GM12865 (cell line): ENCODE measurements at regions not wholly inside any gene's neighbourhood (a gene's known extent, or its start where the extent isn't known, plus 50 kb on each side); places are given as distances from the start of the nearest gene placed in this dataset.

ENCODE experiments used
- DNase-seq: peaks from one replicate; pipeline ENCODE4 v3.0.0; 2010; ENCODE audit warnings: low read depth
- H3K4me3 ChIP-seq: 2 replicates; pipeline ENCODE4 v1.5.1; 2011; ENCODE audit warnings: mild to moderate bottlenecking, low read depth, low read length, control low read depth
- CTCF ChIP-seq: IDR thresholded peaks from 2 replicates; pipeline ENCODE4 v1.5.1; 2011; ENCODE audit warnings: low read length, control low read depth, low read depth, inconsistent platforms; ENCODE audit not compliant: insufficient read depth; ENCODE audit errors: missing control alignments

GRCh38 chr6:22149501-22150367, 147.1 kb downstream of the PRL start:
- DNase-seq = peak; percentile 57
- TF ChIP-seq CTCF = no peak
- H3K4me3 ChIP-seq = no peak overlapping the region

GRCh38 chr6:22150368-22151035, 146.3 kb downstream of the PRL start:
- H3K4me3 ChIP-seq = no peak overlapping the region
- DNase-seq = no peak
- TF ChIP-seq CTCF = no peak

- no peak for DNase-seq
- no peak overlapping the region for H3K4me3 ChIP-seq
- no peak for TF ChIP-seq CTCF
These were observed 144.9 kb downstream of the PRL start for GRCh38 chr6:22151892-22152291.

GRCh38 chr6:22152841-22153240, 144.0 kb downstream of the PRL start:
- no peak for TF ChIP-seq CTCF
- H3K4me3 ChIP-seq = no peak overlapping the region
- DNase-seq = no peak

GRCh38 chr6:22153384-22154158, 143.3 kb downstream of the PRL start:
- no peak overlapping the region for H3K4me3 ChIP-seq
- TF ChIP-seq CTCF = no peak
- DNase-seq = peak; percentile 14

- TF ChIP-seq CTCF = no peak
- no peak overlapping the region for H3K4me3 ChIP-seq
- no peak for DNase-seq
These were observed 141.3 kb downstream of the PRL start for GRCh38 chr6:22155551-22155950.
